HCT116 (cell line): ENCODE measurements at regions not wholly inside any gene's neighbourhood (a gene's known extent, or its start where the extent isn't known, plus 50 kb on each side); places are given as distances from the start of the nearest gene placed in this dataset.

Experiments
- ATAC-seq: fragments of 200-7000 bp; cut with Tn5 transposase; 2 replicates; pipeline ENCODE4 v1.9.1; 2020; ENCODE audit warnings: mild to moderate bottlenecking, moderate library complexity
- BruUV-seq: library from RNA; stranded (reverse); fragments of 400-500 nt; replicated peaks from 2 replicates; lab custom pipeline; 2021; lab: Mats Ljungman, UMichigan
- CTCF ChIA-PET: fragments of 300-600 bp; sonication (Branson Sonifier 250); formaldehyde crosslinking; loops from one replicate; lab custom pipeline; 2021; ENCODE audit warnings: antibody characterized with exemption; lab: Charles Lee
- POLR2A ChIA-PET: fragments of 300-600, 350-600 bp; sonication (Branson Sonifier 250); formaldehyde crosslinking; loops from one replicate; lab custom pipeline; 2021; ENCODE audit warnings: antibody characterized with exemption; lab: Charles Lee
- RAD21 ChIA-PET, 2 experiments: fragments of 300-600 bp; sonication (Branson Sonifier 250); formaldehyde crosslinking; loops; one replicate each; lab custom pipeline; 2023; ENCODE audit warnings: low total read pairs in 2 of 2; ENCODE audit not compliant: uncharacterized antibody in 2 of 2, unreplicated experiment in 2 of 2, low non-redundant PET in 1 of 2; lab: Charles Lee
- DNase-seq: peaks from one replicate; pipeline ENCODE4 v3.0.0-alpha.2; 2010; ENCODE audit warnings: low read depth, low spot score
- H2AFZ ChIP-seq: fragments of 200-600 bp; shearing (Covaris generic), sonication (generic); 2 replicates; pipeline ENCODE4 v1.6.1; 2017; ENCODE audit warnings: low read depth, mixed run types, mixed read lengths, antibody characterized with exemption, low read length; ENCODE audit not compliant: poor library complexity, severe bottlenecking
- H3K27ac ChIP-seq: 2 replicates; pipeline ENCODE4 v1.5.1; 2012; ENCODE audit warnings: low read depth, low read length
- H3K27me3 ChIP-seq: fragments of 200-600 bp; sonication (generic); 2 replicates; pipeline ENCODE4 v1.6.1; 2016; ENCODE audit warnings: mixed run types, low read length, mixed read lengths; ENCODE audit not compliant: insufficient read depth
- H3K36me3 ChIP-seq, 2 experiments: fragments of 200-500 bp in 1 of 2; fragments of 200-600 bp in 1 of 2; sonication (Bioruptor generic) in 1 of 2; sonication (generic) in 1 of 2; 2 replicates each; pipeline versions ENCODE4 v1.5.1 to v1.6.1; 2014 to 2016; ENCODE audit warnings: low read length in 2 of 2, inconsistent platforms in 1 of 2, mixed read lengths in 1 of 2, mixed run types in 1 of 2; ENCODE audit not compliant: insufficient read depth in 2 of 2, control insufficient read depth in 1 of 2
- H3K4me1 ChIP-seq, 2 experiments: fragments of 200-600 bp in 1 of 2; sonication (generic) in 1 of 2; 2 replicates each; pipeline versions ENCODE4 v1.5.1 to v1.6.1; 2012 to 2017; ENCODE audit warnings: low read length in 2 of 2, inconsistent platforms in 1 of 2, mild to moderate bottlenecking in 1 of 2, mixed read lengths in 1 of 2, mixed run types in 1 of 2, moderate library complexity in 1 of 2; ENCODE audit not compliant: insufficient read depth in 2 of 2, control insufficient read depth in 1 of 2
- H3K4me2 ChIP-seq: fragments of 200-600 bp; sonication (generic); 2 replicates; pipeline ENCODE4 v1.6.1; 2017; ENCODE audit warnings: mixed run types, low read length, mixed read lengths
- H3K4me3 ChIP-seq, 2 experiments: fragments of 200-600 bp in 1 of 2; sonication (generic) in 1 of 2; replicated peaks in 1 of 2; 2 replicates each; pipeline ENCODE4 v1.5.1; 2011 to 2016; ENCODE audit warnings: low read length in 2 of 2, control low read depth in 1 of 2, low read depth in 1 of 2, mild to moderate bottlenecking in 1 of 2, mixed read lengths in 1 of 2, mixed run types in 1 of 2
- H3K79me2 ChIP-seq: fragments of 200-600 bp; sonication (generic); 2 replicates; pipeline ENCODE4 v1.6.1; 2017; ENCODE audit warnings: mild to moderate bottlenecking, mixed run types, low read length, moderate library complexity, mixed read lengths; ENCODE audit not compliant: insufficient read depth
- H3K9ac ChIP-seq: fragments of 200-600 bp; sonication (generic); 2 replicates; pipeline ENCODE4 v1.6.1; 2016; ENCODE audit warnings: low read length, mixed read lengths
- H3K9me2 ChIP-seq: fragments of 200-600 bp; sonication (generic), shearing (Covaris generic); 2 replicates; pipeline ENCODE4 v1.6.1; 2017; ENCODE audit warnings: mixed run types, mild to moderate bottlenecking, moderate library complexity; ENCODE audit not compliant: insufficient read depth
- H3K9me3 ChIP-seq, 2 experiments: fragments of 200-500 bp in 1 of 2; fragments of 200-600 bp in 1 of 2; sonication (Bioruptor generic) in 1 of 2; sonication (generic) in 1 of 2; 2 replicates each; pipeline ENCODE4 v1.6.1; 2014 to 2017; ENCODE audit warnings: low read length in 2 of 2, mixed read lengths in 2 of 2, inconsistent platforms in 1 of 2, low read depth in 1 of 2, mild to moderate bottlenecking in 1 of 2, mixed run types in 1 of 2, moderate library complexity in 1 of 2; ENCODE audit not compliant: control insufficient read depth in 1 of 2, insufficient read depth in 1 of 2
- H4K20me1 ChIP-seq: fragments of 200-600 bp; sonication (generic), shearing (Covaris generic); 2 replicates; pipeline ENCODE4 v1.6.1; 2017; ENCODE audit warnings: mixed run types, mild to moderate bottlenecking, moderate library complexity; ENCODE audit not compliant: insufficient read depth
- CBX3 ChIP-seq: IDR thresholded peaks from 2 replicates; pipeline ENCODE4 v1.6.1; 2012; ENCODE audit warnings: low read depth
- EGR1 ChIP-seq: IDR thresholded peaks from 2 replicates; pipeline ENCODE4 v1.6.1; 2012; ENCODE audit warnings: low read depth
- ELF1 ChIP-seq: IDR thresholded peaks from 2 replicates; pipeline ENCODE4 v1.6.1; 2012; ENCODE audit warnings: low read depth, borderline replicate concordance
- EZH2 ChIP-seq: fragments of 200-600 bp; sonication (generic); IDR thresholded peaks from 2 replicates; pipeline ENCODE4 v1.6.1; 2017; ENCODE audit warnings: antibody characterized with exemption, mixed run types
- EZH2phosphoT487 ChIP-seq: fragments of 200-600 bp; IDR thresholded peaks from 2 replicates; pipeline ENCODE4 v1.6.1; 2018; ENCODE audit warnings: antibody characterized with exemption, borderline replicate concordance
- JUND ChIP-seq: IDR thresholded peaks from 2 replicates; pipeline ENCODE4 v1.6.1; 2012
- POLR2A ChIP-seq: IDR thresholded peaks from 2 replicates; pipeline ENCODE4 v1.7.0; 2011; ENCODE audit warnings: borderline replicate concordance; ENCODE audit not compliant: insufficient read depth, insufficient read length; ENCODE audit errors: extremely low read depth
- POLR2AphosphoS5 ChIP-seq: IDR thresholded peaks from 2 replicates; pipeline ENCODE4 v1.6.1; 2011; ENCODE audit warnings: mild to moderate bottlenecking, low read depth, low read length, moderate library complexity
- RAD21 ChIP-seq: IDR thresholded peaks from 2 replicates; pipeline ENCODE4 v1.6.1; 2012; ENCODE audit warnings: low read depth, mild to moderate bottlenecking
- SIN3A ChIP-seq: IDR thresholded peaks from 2 replicates; pipeline ENCODE4 v1.6.1; 2012; ENCODE audit warnings: low read depth
- SP1 ChIP-seq: IDR thresholded peaks from 2 replicates; pipeline ENCODE4 v1.6.1; 2012; ENCODE audit warnings: low read depth
- SRF ChIP-seq: IDR thresholded peaks from 2 replicates; pipeline ENCODE4 v1.6.1; 2012; ENCODE audit warnings: low read depth
- YY1 ChIP-seq: IDR thresholded peaks from 2 replicates; pipeline ENCODE4 v1.6.1; 2011; ENCODE audit warnings: low read length, low read depth, moderate library complexity, mild to moderate bottlenecking; ENCODE audit not compliant: insufficient replicate concordance; ENCODE audit errors: extremely low read depth
- ZFX ChIP-seq: fragments of 450-650 bp; IDR thresholded peaks from 2 replicates; pipeline ENCODE4 v1.6.1; 2017
- ZNF274 ChIP-seq: fragments of 200-500 bp; sonication (Bioruptor generic); IDR thresholded peaks from 2 replicates; pipeline ENCODE4 v1.6.1; 2014; ENCODE audit warnings: mild to moderate bottlenecking, low read depth, low read length, inconsistent platforms
- intact Hi-C: fragments of 100-400 bp; cut with micrococcal nuclease; formaldehyde crosslinking; loops from 2 replicates; pipeline ENCODE4 v1.10.0; 2022
- TF ChIP-seq, protein P1 (sequence below): IDR thresholded peaks from 2 replicates; pipeline ENCODE4 v1.6.1; 2012
- TF ChIP-seq, protein P2 (sequence below), 3 experiments: fragments of 200-600 bp in 1 of 3; sonication (generic) in 1 of 3; IDR thresholded peaks in 2 of 3; conservative IDR thresholded peaks in 1 of 3; 2 replicates each; pipeline ENCODE4 v1.5.1; 2012 to 2017; ENCODE audit warnings: low read depth in 2 of 3, low read length in 2 of 3, antibody characterized with exemption in 1 of 3, borderline replicate concordance in 1 of 3, control low read depth in 1 of 3, mild to moderate bottlenecking in 1 of 3, mixed read lengths in 1 of 3, mixed run types in 1 of 3, moderate library complexity in 1 of 3; ENCODE audit not compliant: insufficient read depth in 1 of 3
- TF ChIP-seq, protein P3 (sequence below): IDR thresholded peaks from 2 replicates; pipeline ENCODE4 v1.6.1; 2011; ENCODE audit warnings: mild to moderate bottlenecking, low read length, moderate library complexity; ENCODE audit not compliant: insufficient replicate concordance; ENCODE audit errors: extremely low read depth
- TF ChIP-seq, protein P4 (sequence below): IDR thresholded peaks from 2 replicates; pipeline ENCODE4 v1.6.1; 2012; ENCODE audit warnings: low read depth

DNA sequence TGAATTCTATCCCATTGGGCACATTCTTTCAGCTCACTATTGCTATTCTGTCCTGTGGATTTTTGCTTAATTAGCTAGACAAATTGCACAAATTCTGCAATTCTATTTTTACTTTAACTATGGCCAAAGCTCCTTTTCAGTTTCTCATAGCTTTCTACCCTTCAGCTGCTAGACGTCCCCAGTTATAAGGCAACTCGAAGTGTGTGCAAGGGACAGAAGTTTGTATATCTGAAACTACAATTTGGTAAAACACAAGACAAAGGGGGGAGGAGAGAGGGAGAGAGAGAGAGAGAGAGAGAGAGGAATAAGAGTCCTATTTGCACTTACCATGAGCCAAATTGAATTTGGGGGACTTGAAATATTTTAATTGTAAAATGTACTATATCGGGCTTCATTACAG is 91.8 kb downstream of the SETD4 start:
- no peaks in the 10 kb centered on the region for H3K27me3 ChIP-seq
- no peaks in the 10 kb centered on the region for H3K36me3 ChIP-seq
- H3K27ac ChIP-seq = no peak overlapping the region
- RAD21 ChIA-PET = interaction anchor here in 1 of 2 experiments (0.7 kb wide), 1 partner anchor 52 kb away, joined by 5 read pairs; no protein-coding TSS in a partner anchor
- CTCF ChIA-PET = no interaction called here
- H3K79me2 ChIP-seq = no peaks in the 10 kb centered on the region
- ATAC-seq = no peak
- no peak overlapping the region for H3K9ac ChIP-seq
- no peaks in the 10 kb centered on the region for H4K20me1 ChIP-seq
- no peaks in the 10 kb centered on the region for H3K9me2 ChIP-seq
- intact Hi-C loops = no loop called here
- H2AFZ ChIP-seq = no peak overlapping the region
- BruUV-seq = no TSS peak
- POLR2A ChIA-PET = no interaction called here
- no peak overlapping the region for H3K4me2 ChIP-seq
- no peaks in the 10 kb centered on the region for H3K9me3 ChIP-seq
- TF ChIP-seq, protein P1, sequence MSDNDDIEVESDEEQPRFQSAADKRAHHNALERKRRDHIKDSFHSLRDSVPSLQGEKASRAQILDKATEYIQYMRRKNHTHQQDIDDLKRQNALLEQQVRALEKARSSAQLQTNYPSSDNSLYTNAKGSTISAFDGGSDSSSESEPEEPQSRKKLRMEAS = no peak
- no peak for TF ChIP-seq ELF1
- TF ChIP-seq SIN3A = no peak
- no peak for TF ChIP-seq SP1
- TF ChIP-seq, protein P2, sequence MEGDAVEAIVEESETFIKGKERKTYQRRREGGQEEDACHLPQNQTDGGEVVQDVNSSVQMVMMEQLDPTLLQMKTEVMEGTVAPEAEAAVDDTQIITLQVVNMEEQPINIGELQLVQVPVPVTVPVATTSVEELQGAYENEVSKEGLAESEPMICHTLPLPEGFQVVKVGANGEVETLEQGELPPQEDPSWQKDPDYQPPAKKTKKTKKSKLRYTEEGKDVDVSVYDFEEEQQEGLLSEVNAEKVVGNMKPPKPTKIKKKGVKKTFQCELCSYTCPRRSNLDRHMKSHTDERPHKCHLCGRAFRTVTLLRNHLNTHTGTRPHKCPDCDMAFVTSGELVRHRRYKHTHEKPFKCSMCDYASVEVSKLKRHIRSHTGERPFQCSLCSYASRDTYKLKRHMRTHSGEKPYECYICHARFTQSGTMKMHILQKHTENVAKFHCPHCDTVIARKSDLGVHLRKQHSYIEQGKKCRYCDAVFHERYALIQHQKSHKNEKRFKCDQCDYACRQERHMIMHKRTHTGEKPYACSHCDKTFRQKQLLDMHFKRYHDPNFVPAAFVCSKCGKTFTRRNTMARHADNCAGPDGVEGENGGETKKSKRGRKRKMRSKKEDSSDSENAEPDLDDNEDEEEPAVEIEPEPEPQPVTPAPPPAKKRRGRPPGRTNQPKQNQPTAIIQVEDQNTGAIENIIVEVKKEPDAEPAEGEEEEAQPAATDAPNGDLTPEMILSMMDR (IDR thresholded peaks at IDR 0.05 in 2 of 3, conservative IDR thresholded peaks at IDR 0.05 in 1 of 3; ENCODE audit: borderline replicate concordance in 1 of 3, insufficient read depth in 1 of 3, low read depth in 2 of 3, low read length in 2 of 3) = no peak
- no peak for TF ChIP-seq SRF
- no peak for TF ChIP-seq JUND
- TF ChIP-seq, protein P3, sequence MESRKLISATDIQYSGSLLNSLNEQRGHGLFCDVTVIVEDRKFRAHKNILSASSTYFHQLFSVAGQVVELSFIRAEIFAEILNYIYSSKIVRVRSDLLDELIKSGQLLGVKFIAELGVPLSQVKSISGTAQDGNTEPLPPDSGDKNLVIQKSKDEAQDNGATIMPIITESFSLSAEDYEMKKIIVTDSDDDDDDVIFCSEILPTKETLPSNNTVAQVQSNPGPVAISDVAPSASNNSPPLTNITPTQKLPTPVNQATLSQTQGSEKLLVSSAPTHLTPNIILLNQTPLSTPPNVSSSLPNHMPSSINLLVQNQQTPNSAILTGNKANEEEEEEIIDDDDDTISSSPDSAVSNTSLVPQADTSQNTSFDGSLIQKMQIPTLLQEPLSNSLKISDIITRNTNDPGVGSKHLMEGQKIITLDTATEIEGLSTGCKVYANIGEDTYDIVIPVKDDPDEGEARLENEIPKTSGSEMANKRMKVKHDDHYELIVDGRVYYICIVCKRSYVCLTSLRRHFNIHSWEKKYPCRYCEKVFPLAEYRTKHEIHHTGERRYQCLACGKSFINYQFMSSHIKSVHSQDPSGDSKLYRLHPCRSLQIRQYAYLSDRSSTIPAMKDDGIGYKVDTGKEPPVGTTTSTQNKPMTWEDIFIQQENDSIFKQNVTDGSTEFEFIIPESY = no peak
- TF ChIP-seq POLR2AphosphoS5 = no peak
- TF ChIP-seq ZNF274 = no peak
- TF ChIP-seq ZFX = no peak
- TF ChIP-seq, protein P4, sequence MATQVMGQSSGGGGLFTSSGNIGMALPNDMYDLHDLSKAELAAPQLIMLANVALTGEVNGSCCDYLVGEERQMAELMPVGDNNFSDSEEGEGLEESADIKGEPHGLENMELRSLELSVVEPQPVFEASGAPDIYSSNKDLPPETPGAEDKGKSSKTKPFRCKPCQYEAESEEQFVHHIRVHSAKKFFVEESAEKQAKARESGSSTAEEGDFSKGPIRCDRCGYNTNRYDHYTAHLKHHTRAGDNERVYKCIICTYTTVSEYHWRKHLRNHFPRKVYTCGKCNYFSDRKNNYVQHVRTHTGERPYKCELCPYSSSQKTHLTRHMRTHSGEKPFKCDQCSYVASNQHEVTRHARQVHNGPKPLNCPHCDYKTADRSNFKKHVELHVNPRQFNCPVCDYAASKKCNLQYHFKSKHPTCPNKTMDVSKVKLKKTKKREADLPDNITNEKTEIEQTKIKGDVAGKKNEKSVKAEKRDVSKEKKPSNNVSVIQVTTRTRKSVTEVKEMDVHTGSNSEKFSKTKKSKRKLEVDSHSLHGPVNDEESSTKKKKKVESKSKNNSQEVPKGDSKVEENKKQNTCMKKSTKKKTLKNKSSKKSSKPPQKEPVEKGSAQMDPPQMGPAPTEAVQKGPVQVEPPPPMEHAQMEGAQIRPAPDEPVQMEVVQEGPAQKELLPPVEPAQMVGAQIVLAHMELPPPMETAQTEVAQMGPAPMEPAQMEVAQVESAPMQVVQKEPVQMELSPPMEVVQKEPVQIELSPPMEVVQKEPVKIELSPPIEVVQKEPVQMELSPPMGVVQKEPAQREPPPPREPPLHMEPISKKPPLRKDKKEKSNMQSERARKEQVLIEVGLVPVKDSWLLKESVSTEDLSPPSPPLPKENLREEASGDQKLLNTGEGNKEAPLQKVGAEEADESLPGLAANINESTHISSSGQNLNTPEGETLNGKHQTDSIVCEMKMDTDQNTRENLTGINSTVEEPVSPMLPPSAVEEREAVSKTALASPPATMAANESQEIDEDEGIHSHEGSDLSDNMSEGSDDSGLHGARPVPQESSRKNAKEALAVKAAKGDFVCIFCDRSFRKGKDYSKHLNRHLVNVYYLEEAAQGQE = no peak
- TF ChIP-seq RAD21 = no peak
- no peak for TF ChIP-seq YY1
- no peak for TF ChIP-seq POLR2A
- TF ChIP-seq EZH2phosphoT487 = no peak
- TF ChIP-seq CBX3 = no peak
- TF ChIP-seq EZH2 = no peak
- TF ChIP-seq EGR1 = no peak
- no peak for DNase-seq
- no peak overlapping the region for H3K4me3 ChIP-seq
- no peaks in the 10 kb centered on the region for H3K4me1 ChIP-seq
